ENCODE measurements at regions not wholly inside any gene's neighbourhood (a gene's known extent, or its start where the extent isn't known, plus 50 kb on each side); places are given as distances from the start of the nearest gene placed in this dataset.

- H3K4me1 ChIP-seq: no peaks in the 10 kb centered on the region
- TF ChIP-seq EP300 (IDR thresholded peaks at IDR 0.05) (no peak), CTCF (IDR thresholded peaks at IDR 0.05) (no peak), POLR2AphosphoS5 (IDR thresholded peaks at IDR 0.05) (no peak), POLR2A (IDR thresholded peaks at IDR 0.05; ENCODE audit: low read depth) (no peak)
- H3K27ac ChIP-seq (replicated peaks in 1 of 4): no peak overlapping the region
- no peak for DNase-seq (ENCODE audit: extremely low spot score)
- H3K36me3 ChIP-seq: no peaks in the 10 kb centered on the region
- 88% methylated on average over 3 of the region's 3 CpGs for WGBS
- no peak overlapping the region for H3K4me3 ChIP-seq
- H3K9me3 ChIP-seq: peaks cover 0 to 32% (median 18%) of the 10 kb centered on the region in 4 donors
- intact Hi-C loops (cut with DNase I): no loop called here
- peaks cover 0 to 12% (median 0%) of the 10 kb centered on the region in 4 donors for H3K27me3 ChIP-seq
These were observed 67.0 kb upstream of the NLRP1 start for GRCh38 chr17:5651348-5651747.

- no peak for DNase-seq (ENCODE audit: extremely low spot score)
- Histone ChIP-seq H3K4me3 (no peak overlapping the region), H3K27ac (replicated peaks in 1 of 4) (no peak overlapping the region), H3K4me1 (no peaks in the 10 kb centered on the region), H3K27me3 (peaks cover 0 to 41% (median 0%) of the 10 kb centered on the region in 4 donors), H3K9me3 (no peaks in the 10 kb centered on the region), H3K36me3 (no peaks in the 10 kb centered on the region)
- no peak for TF ChIP-seq POLR2AphosphoS5 (IDR thresholded peaks at IDR 0.05)
- TF ChIP-seq CTCF (IDR thresholded peaks at IDR 0.05): no peak
- no peak for TF ChIP-seq EP300 (IDR thresholded peaks at IDR 0.05)
- no peak for TF ChIP-seq POLR2A (IDR thresholded peaks at IDR 0.05; ENCODE audit: low read depth)
- WGBS: 43% methylated on average over 9 of the region's 10 CpGs
- intact Hi-C loops (cut with DNase I): no loop called here
These were observed 77.3 kb upstream of the NLRP1 start for GRCh38 chr17:5661491-5662125.

- no peak for DNase-seq (ENCODE audit: extremely low spot score)
- H3K27ac ChIP-seq (replicated peaks in 1 of 4): no peak overlapping the region
- no peak overlapping the region for H3K4me3 ChIP-seq
- TF ChIP-seq POLR2AphosphoS5 (IDR thresholded peaks at IDR 0.05) (no peak), EP300 (IDR thresholded peaks at IDR 0.05) (no peak), POLR2A (IDR thresholded peaks at IDR 0.05; ENCODE audit: low read depth) (no peak), CTCF (IDR thresholded peaks at IDR 0.05) (no peak)
- WGBS: 71% methylated on average over 6 of the region's 7 CpGs
- no peaks in the 10 kb centered on the region for H3K36me3 ChIP-seq
- peaks cover 0 to 50% (median 0%) of the 10 kb centered on the region in 4 donors for H3K27me3 ChIP-seq
- intact Hi-C loops (cut with DNase I): no loop called here
- no peaks in the 10 kb centered on the region for H3K9me3 ChIP-seq
- H3K4me1 ChIP-seq: no peaks in the 10 kb centered on the region
These were observed 78.2 kb upstream of the NLRP1 start for GRCh38 chr17:5662409-5663085.

- no peak for DNase-seq (ENCODE audit: extremely low spot score)
- no peaks in the 10 kb centered on the region for H3K4me1 ChIP-seq
These were observed 80.9 kb upstream of the NLRP1 start for GRCh38 chr17:5665164-5665563.

GRCh38 chr17:5667871-5668270 is 83.6 kb upstream of the NLRP1 start:
- intact Hi-C loops (cut with DNase I): no loop called here

More at GRCh38 chr17:5665164-5665563, 80.9 kb upstream of the NLRP1 start:
- intact Hi-C loops (cut with DNase I): no loop called here
- peaks cover 0 to 74% (median 0%) of the 10 kb centered on the region in 4 donors for H3K27me3 ChIP-seq
- no peaks in the 10 kb centered on the region for H3K9me3 ChIP-seq
- no peak for TF ChIP-seq POLR2A (IDR thresholded peaks at IDR 0.05; ENCODE audit: low read depth)
- TF ChIP-seq POLR2AphosphoS5 (IDR thresholded peaks at IDR 0.05): no peak
- TF ChIP-seq EP300 (IDR thresholded peaks at IDR 0.05): no peak
- H3K27ac ChIP-seq (replicated peaks in 1 of 4): no peak overlapping the region
- H3K36me3 ChIP-seq: no peaks in the 10 kb centered on the region
- H3K4me3 ChIP-seq: no peak overlapping the region
- 29% methylated on average over 7 of the region's 12 CpGs for WGBS

More at GRCh38 chr17:5667871-5668270, 83.6 kb upstream of the NLRP1 start:
- no peaks in the 10 kb centered on the region for H3K9me3 ChIP-seq
- H3K27me3 ChIP-seq: peaks cover 0 to 79% (median 0%) of the 10 kb centered on the region in 4 donors
- whole genome bisulfite sequencing: 57% methylated on average over 6 of the region's 6 CpGs
- DNase-seq (ENCODE audit: extremely low spot score): no peak
- TF ChIP-seq POLR2A (IDR thresholded peaks at IDR 0.05; ENCODE audit: low read depth) (no peak), POLR2AphosphoS5 (IDR thresholded peaks at IDR 0.05) (no peak), EP300 (IDR thresholded peaks at IDR 0.05) (no peak), CTCF (IDR thresholded peaks at IDR 0.05) (no peak)
- H3K27ac ChIP-seq (replicated peaks in 1 of 4): no peak overlapping the region
- no peaks in the 10 kb centered on the region for H3K4me1 ChIP-seq
- no peaks in the 10 kb centered on the region for H3K36me3 ChIP-seq
- no peak overlapping the region for H3K4me3 ChIP-seq

Data from esophagus muscularis mucosa (tissue), 4 donors.